ENCODE measurements at regions not wholly inside any gene's neighbourhood (a gene's known extent, or its start where the extent isn't known, plus 50 kb on each side); places are given as distances from the start of the nearest gene placed in this dataset.

- Histone ChIP-seq H3K9ac (ENCODE audit: insufficient read depth in 1 of 2, low read depth in 2 of 2, low read length in 2 of 2) (no peak overlapping the region), H3K4me3 (no peak overlapping the region), H3K4me2 (ENCODE audit: insufficient read depth, low read length) (no peak overlapping the region), H3K9me3 (replicated peaks; ENCODE audit: control insufficient read depth, insufficient read depth, low read depth, low read length) (no peaks in the 10 kb centered on the region), H3K9me1 (ENCODE audit: control insufficient read depth, insufficient read depth, low read length) (no peaks in the 10 kb centered on the region), H4K20me1 (replicated peaks; ENCODE audit: control insufficient read depth, insufficient read depth, low read length) (no peaks in the 10 kb centered on the region), H3K79me2 (ENCODE audit: control insufficient read depth, insufficient read depth, low read length) (no peaks in the 10 kb centered on the region), H3K27me3 (ENCODE audit: control insufficient read depth in 2 of 2, insufficient read depth in 2 of 2, low read length in 2 of 2) (no peaks in the 10 kb centered on the region), H3K36me3 (ENCODE audit: control insufficient read depth, insufficient read depth, low read length) (no peaks in the 10 kb centered on the region), H2AFZ (ENCODE audit: low read depth, low read length) (no peak overlapping the region), H3K27ac (ENCODE audit: extremely low read depth, low read depth, low read length) (no peak overlapping the region), H3K4me1 (replicated peaks in 1 of 2; ENCODE audit: control insufficient read depth in 2 of 2, insufficient read depth in 2 of 2, low read length in 2 of 2) (no peaks in the 10 kb centered on the region)
- intact Hi-C loops (cut with micrococcal nuclease) (no loop called here), in situ Hi-C loops (cut with MboI) (no loop called here)
- WGBS (ENCODE audit: insufficient coverage, low coverage, missing lambda C conversion rate): 4% methylated on average over 2 of the region's 2 CpGs
- no peak for ATAC-seq
- ChIA-PET POLR2A (no interaction called here), CTCF (ENCODE audit: low intra/inter-chr PET ratio) (no interaction called here)
- no peak for FAIRE-seq
- DNase-seq (ENCODE audit: extremely low read depth in 1 of 4, low spot score in 3 of 4): no peak
- BruUV-seq (replicated peaks): no TSS peak
- TF ChIP-seq NFATC3 (IDR thresholded peaks at IDR 0.05) (no peak), NFE2L1 (tag; IDR thresholded peaks at IDR 0.05; ENCODE audit: borderline replicate concordance, low read depth) (0 out of 2 replicates have a peak, but pooled peaks have one; percentile 11), ARID4B (CRISPR knock-in tag; IDR thresholded peaks at IDR 0.05) (no peak), POLR3G (IDR thresholded peaks at IDR 0.05; ENCODE audit: extremely low read depth, insufficient read length, insufficient replicate concordance) (no peak), MAFG (tag; conservative IDR thresholded peaks at IDR 0.05) (peak; percentile 35; the same call in 1 of the 2 replicates), CHD1 (IDR thresholded peaks at IDR 0.05; ENCODE audit: low read length) (no peak), ZNF518B (CRISPR knock-in tag; IDR thresholded peaks at IDR 0.05) (no peak), HBP1 (CRISPR knock-in tag; IDR thresholded peaks at IDR 0.05) (no peak), PYGO2 (tag; IDR thresholded peaks at IDR 0.05) (no peak), PHTF2 (CRISPR knock-in tag; IDR thresholded peaks at IDR 0.05) (no peak)
Measured at GRCh38 chr12:67096533-67097318, 172.4 kb upstream of the CAND1 start.

Data from K562 (cell line).